ENCODE measurements at regions not wholly inside any gene's neighbourhood (a gene's known extent, or its start where the extent isn't known, plus 50 kb on each side); places are given as distances from the start of the nearest gene placed in this dataset.
"Not testable (repeated sequence)": the region's sequence is repeated elsewhere in the genome, so short reads cannot be mapped to it uniquely, and the experiment has no call there.

GRCh38 chr2:66095820-66096345 lies 339.0 kb upstream of the MEIS1 start:
- no peak for DNase-seq

- not testable (repeated sequence) for DNase-seq
Observed at GRCh38 chr2:66094689-66095088, 340.2 kb upstream of the MEIS1 start.

GRCh38 chr2:66093371-66093770 lies 341.6 kb upstream of the MEIS1 start:
- no peak for DNase-seq

- no peak for DNase-seq
Observed at GRCh38 chr2:66084948-66085590, 349.9 kb upstream of the MEIS1 start.

DNA sequence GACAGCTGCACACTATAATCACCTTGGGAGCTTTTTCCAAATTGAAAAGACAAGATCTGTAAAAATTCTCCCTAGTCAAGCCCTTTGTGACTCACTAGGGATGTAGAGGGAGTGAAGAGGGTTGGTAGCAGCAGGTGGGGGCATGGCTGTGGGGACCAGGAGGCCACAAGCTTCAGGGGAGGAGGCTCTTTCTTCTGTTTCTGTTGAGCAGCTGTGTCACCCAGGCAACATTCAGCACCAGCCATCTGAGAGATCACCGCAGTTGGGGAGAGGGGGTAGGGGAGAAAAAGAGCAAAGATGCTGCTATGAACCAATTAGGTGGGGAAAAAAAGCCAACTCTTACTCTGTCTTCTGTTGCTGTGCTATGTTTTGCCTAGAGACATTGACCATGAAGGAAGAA lies 352.3 kb upstream of the MEIS1 start:
- no peak for DNase-seq

GRCh38 chr2:66080127-66080526 lies 354.8 kb upstream of the MEIS1 start:
- no peak for DNase-seq

DNA sequence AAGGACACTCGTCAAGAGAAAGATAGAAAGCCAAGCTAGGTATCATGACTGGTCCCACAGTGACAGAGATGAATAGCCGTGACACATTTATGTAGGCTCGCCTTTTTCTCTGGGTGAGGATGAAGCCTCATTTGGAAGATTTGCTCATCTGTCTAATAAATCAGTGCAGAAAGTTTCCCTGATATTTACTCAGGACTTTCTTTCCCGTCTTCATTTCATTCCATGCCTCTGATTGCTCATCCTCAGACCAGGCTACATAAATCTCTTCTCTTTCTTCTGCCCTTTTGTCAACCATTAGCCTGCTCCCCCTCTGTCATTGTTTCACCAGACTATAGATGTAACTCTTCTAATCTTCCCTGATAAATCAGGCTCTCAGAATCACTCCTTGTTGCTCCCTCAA lies 361.8 kb upstream of the MEIS1 start:
- DNase-seq, result no peak

GRCh38 chr2:66070721-66071602 lies 364.0 kb upstream of the MEIS1 start:
- no peak for DNase-seq

GRCh38 chr2:66069937-66070720 lies 364.8 kb upstream of the MEIS1 start:
- no peak for DNase-seq

DNA sequence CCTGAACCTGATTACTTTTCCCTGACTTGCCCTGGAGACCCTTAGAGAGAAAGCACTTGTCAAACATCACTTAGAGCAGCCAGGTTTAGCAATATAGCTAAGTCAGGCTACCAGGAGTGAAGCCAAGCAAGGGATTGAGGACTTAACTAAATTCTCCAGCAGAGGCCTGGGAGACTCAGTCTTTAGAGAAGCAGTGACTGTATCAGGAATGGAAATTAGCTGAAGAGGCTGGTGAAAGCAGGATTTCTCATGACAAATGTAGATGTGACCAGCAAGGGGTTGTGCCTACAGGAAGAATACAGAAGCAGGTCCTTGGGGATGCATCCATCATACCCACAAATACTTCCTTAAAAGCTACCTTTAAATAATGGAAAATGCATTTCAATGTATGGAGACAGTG lies 368.9 kb upstream of the MEIS1 start:
- DNase-seq, result no peak

DNA sequence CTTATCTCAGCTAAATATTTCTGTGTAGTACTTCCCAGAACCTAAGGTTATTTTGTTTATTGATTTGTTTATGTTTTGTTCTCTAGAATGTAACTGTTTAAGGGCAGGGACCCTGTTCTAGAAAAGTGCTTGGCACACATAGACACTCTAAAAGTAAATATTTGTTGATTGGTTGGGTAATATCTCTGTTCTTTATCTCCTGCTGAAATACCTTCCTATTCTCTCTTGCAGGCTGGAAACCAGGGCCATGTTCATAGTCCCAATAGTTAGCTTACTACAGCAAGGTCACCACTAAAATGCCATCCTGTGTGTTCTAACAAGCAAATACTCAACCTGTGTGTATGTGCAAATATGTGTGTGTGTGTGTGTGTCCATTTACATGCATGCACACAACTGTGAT lies 375.6 kb upstream of the MEIS1 start:
- no peak for DNase-seq

GRCh38 chr2:66058675-66059074 lies 376.2 kb upstream of the MEIS1 start:
- DNase-seq, result no peak

- DNase-seq, result no peak
Observed at GRCh38 chr2:66057844-66058243, 377.1 kb upstream of the MEIS1 start.

- no peak for DNase-seq
Observed at GRCh38 chr2:66050392-66050791, 384.5 kb upstream of the MEIS1 start.

DNA sequence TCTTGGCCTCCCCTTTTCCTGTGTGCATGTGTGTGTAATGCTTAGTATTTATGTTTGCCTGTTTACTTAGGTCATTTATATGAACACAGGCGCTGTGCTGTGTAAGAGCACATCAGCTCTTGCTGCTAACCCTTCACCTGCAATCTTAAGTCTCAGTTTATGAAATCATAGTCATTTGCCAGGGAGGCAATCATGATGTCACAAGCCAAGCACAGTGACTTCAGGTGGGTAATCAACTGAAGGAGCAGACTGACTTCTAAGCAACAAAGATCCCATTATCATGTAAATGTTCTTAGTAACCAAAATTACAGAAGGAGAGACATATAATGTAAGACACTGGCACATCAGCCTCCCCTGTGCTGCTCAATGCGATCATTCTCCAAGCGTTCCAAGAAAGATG lies 386.3 kb upstream of the MEIS1 start:
- no peak for DNase-seq

DNA sequence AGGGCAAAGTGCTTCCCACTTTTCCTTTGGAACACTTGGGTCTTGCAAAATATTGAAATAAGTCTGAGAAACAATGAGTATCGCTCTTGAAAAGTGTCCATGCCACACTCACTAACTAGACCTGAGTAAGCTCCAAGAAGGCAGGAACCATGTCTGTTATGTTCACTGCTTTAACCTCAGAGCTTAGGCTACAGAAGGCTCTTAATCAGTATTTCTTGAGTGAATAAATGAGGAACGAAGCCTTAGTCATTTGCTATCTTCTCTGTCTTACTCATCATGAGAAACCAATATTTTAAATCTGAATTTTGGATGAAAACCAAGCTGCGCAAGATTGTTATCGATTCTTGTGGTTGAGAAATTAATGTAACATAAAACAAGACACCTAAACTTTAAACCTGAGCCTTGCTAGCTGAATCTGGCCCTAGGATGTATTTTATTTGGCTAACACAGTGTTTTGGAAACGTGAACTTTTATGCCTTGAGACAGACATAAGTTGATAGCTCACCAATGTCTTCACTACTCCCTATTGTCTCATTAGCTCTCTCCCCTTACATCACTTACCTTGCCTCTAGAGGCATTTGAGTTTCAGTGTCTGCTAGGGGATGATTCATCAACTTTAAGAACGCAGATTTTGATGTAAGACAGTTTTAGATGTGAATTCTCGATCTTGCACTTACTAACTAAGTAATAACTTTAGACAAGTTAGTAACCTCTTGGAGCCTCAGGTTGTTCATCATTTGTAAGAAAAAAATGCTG lies 392.8 kb upstream of the MEIS1 start:
- DNase-seq, result no peak

- DNase-seq, result no peak
Observed at GRCh38 chr2:66036948-66037347, 398.0 kb upstream of the MEIS1 start.

- DNase-seq, result no peak
Observed at GRCh38 chr2:66034467-66034866, 400.5 kb upstream of the MEIS1 start.

- no peak for DNase-seq
Observed at GRCh38 chr2:66032226-66032775, 402.6 kb upstream of the MEIS1 start.

- no peak for DNase-seq
Observed at GRCh38 chr2:66031236-66031635, 403.7 kb upstream of the MEIS1 start.

DNA sequence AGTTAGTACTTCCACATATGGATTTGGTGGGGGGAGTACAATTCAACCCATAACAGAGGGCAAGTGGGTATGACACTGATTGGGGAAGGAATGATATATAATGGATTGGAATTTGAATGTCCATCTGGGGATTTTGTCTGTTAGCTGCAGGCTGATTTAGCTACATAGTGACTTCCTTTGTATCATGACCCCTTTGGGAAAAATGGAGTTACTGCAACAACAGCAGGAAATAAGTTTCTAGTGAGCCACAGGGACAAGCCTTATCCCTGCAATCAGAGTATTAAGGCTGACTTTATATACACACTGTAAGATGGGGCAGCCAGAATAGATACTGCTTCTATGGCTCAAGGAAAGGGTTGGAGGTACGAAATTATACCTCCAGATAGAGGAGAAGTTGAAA lies 404.4 kb upstream of the MEIS1 start:
- peak; percentile 7 for DNase-seq

GRCh38 chr2:66024391-66024790 lies 410.5 kb upstream of the MEIS1 start:
- no peak for DNase-seq
